Spleen (tissue), 11 donors: ENCODE measurements at regions not wholly inside any gene's neighbourhood (a gene's known extent, or its start where the extent isn't known, plus 50 kb on each side); places are given as distances from the start of the nearest gene placed in this dataset.

ENCODE experiments used
- DNase-seq: peaks from one replicate; pipeline ENCODE4 v3.0.0-alpha.2; 2020
- H3K27ac ChIP-seq, 8 donors: fragments of 200-600 bp; sonication (generic) in 7 of 8; 1 replicate in 4 of 8; 2 replicates in 4 of 8; pipeline versions ENCODE4 v1.5.0 to v1.8.0; 2016 to 2021; ENCODE audit warnings: inconsistent platforms in 4 of 8, mild to moderate bottlenecking in 4 of 8, moderate library complexity in 1 of 8
- H3K27me3 ChIP-seq, 7 donors: fragments of 200-600 bp; sonication (generic) in 6 of 7; replicated peaks in 1 of 7; 1 replicate in 4 of 7; 2 replicates in 3 of 7; pipeline versions ENCODE4 v1.5.0 to v1.8.0; 2016 to 2021; ENCODE audit warnings: inconsistent platforms in 3 of 7, mild to moderate bottlenecking in 1 of 7
- H3K36me3 ChIP-seq, 6 donors: fragments of 200-600 bp; sonication (generic) in 5 of 6; 1 replicate in 4 of 6; 2 replicates in 2 of 6; pipeline versions ENCODE4 v1.5.0 to v1.8.0; 2016 to 2021; ENCODE audit warnings: inconsistent platforms in 2 of 6
- H3K4me1 ChIP-seq, 6 donors: fragments of 200-600 bp; sonication (generic) in 5 of 6; 1 replicate in 3 of 6; 2 replicates in 3 of 6; pipeline versions ENCODE4 v1.5.0 to v1.8.0; 2016 to 2021; ENCODE audit warnings: inconsistent platforms in 3 of 6
- H3K4me3 ChIP-seq, 8 donors: fragments of 200-600 bp; sonication (generic) in 7 of 8; 1 replicate in 4 of 8; 2 replicates in 4 of 8; pipeline versions ENCODE4 v1.5.0 to v1.8.0; 2016 to 2021; ENCODE audit warnings: inconsistent platforms in 4 of 8, mild to moderate bottlenecking in 4 of 8, moderate library complexity in 2 of 8
- H3K9me3 ChIP-seq, 8 donors: fragments of 200-600 bp; sonication (generic) in 7 of 8; 1 replicate in 4 of 8; 2 replicates in 4 of 8; pipeline versions ENCODE4 v1.5.0 to v1.8.0; 2016 to 2021; ENCODE audit warnings: inconsistent platforms in 4 of 8
- POLR2A ChIP-seq, 3 donors: fragments of 450-650 bp; IDR thresholded peaks; one replicate each; pipeline ENCODE4 v1.5.1; 2017; ENCODE audit warnings: antibody characterized with exemption in 3 of 3, mild to moderate bottlenecking in 1 of 3
- POLR2AphosphoS5 ChIP-seq, 3 donors: sonication (generic); formaldehyde crosslinking; IDR thresholded peaks; one replicate each; pipeline ENCODE4 v1.5.1; 2017; ENCODE audit warnings: antibody characterized with exemption in 3 of 3
- WGBS, 5 donors: extraction: QIAGEN DNeasy Blood & Tissue Kit in 3 of 5; methylation state at CpG; one replicate each; pipeline versions ENCODE4 v1.1.5 to v1.1.7; 2013 to 2018; 5-methylcytosine and 5-hydroxymethylcytosine counted together
- intact Hi-C: fragments of 100-400 bp; cut with DNase I; formaldehyde crosslinking; loops from one replicate; pipeline ENCODE4 v1.15.0; 2023; ENCODE audit warnings: low total_unique reads
- TF ChIP-seq, protein P1 (sequence below), 11 experiments: fragments of 200-600 bp in 7 of 11; fragments of 450-650 bp in 4 of 11; sonication (generic) in 4 of 11; IDR thresholded peaks in 8 of 11; conservative IDR thresholded peaks in 3 of 11; 1 replicate in 7 of 11; 2 replicates in 4 of 11; pipeline versions ENCODE4 v1.4.0 to v1.8.0; 2016 to 2021; ENCODE audit warnings: antibody characterized with exemption in 11 of 11, inconsistent platforms in 4 of 11, mild to moderate bottlenecking in 1 of 11
- donor health status: healthy with polysubstance abuse.
- donor health status: DM: no; HTN: no; CAD: no; lungs with moderate emphysema.
- donor health status: DM: no; HTN: no; CAD: no.
- donor health status: Bipolar disorder and iron deficiency.
- donor health status: healthy.
- donor health status: DM: no; HTN: no; CAD: no.
- donor health status: DM: yes; HTN: yes; CAD: no.

DNA sequence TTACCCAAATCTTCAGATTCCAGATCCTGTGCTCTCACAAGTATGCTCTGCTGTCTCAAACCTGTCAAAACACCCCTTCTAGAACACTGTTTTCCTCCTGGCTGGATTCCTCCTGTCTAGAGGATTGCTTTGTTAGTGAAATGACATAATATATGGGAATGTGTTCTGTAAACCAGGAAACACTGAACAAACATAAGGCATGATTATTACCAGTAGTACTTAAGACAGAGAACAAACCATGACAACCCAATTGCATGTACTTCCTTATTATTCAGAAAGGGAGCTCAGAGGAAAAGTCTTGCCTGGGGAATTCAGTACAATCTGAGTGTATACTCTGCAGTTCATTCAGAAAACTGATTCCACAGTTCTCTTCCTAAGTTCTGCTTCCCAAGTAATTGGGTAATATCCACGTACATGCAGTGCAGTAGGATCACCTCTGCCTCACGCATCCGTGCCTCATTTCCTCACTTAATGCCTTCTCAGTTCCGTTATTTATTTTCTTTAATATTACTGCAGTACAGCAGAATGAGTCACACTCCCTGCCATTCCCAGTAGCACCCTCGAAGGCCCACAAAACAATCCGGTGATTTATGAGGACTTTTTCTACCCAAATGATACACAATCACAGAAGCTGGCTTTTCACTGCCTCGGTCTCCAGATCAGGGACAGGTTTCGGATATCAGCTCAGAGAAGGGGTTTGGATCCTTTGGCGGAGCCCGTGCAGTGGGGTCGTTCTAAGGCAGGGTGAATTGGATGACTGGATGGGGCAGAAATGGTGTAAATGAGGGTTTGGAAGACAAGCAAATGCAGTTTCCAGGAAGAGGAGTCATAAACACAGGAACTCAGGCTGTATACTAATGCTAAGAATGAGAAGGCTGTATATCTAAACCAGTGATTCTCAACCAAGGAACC, 896.9 kb downstream of the KCNA4 start:
- Histone ChIP-seq H3K27ac (no peak overlapping the region), H3K36me3 (no peaks in the 10 kb centered on the region), H3K4me3 (no peak overlapping the region), H3K4me1 (no peaks in the 10 kb centered on the region), H3K27me3 (no peaks in the 10 kb centered on the region), H3K9me3 (no peaks in the 10 kb centered on the region)
- WGBS, 5 donors: 34 to 41% (median 38%) methylated on average over 11 of the region's 11 CpGs
- TF ChIP-seq POLR2AphosphoS5 (IDR thresholded peaks at IDR 0.05): no peak
- TF ChIP-seq, protein P1, sequence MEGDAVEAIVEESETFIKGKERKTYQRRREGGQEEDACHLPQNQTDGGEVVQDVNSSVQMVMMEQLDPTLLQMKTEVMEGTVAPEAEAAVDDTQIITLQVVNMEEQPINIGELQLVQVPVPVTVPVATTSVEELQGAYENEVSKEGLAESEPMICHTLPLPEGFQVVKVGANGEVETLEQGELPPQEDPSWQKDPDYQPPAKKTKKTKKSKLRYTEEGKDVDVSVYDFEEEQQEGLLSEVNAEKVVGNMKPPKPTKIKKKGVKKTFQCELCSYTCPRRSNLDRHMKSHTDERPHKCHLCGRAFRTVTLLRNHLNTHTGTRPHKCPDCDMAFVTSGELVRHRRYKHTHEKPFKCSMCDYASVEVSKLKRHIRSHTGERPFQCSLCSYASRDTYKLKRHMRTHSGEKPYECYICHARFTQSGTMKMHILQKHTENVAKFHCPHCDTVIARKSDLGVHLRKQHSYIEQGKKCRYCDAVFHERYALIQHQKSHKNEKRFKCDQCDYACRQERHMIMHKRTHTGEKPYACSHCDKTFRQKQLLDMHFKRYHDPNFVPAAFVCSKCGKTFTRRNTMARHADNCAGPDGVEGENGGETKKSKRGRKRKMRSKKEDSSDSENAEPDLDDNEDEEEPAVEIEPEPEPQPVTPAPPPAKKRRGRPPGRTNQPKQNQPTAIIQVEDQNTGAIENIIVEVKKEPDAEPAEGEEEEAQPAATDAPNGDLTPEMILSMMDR (IDR thresholded peaks at IDR 0.05 in 8 of 11, conservative IDR thresholded peaks at IDR 0.05 in 3 of 11): no peak
- TF ChIP-seq POLR2A (IDR thresholded peaks at IDR 0.05): no peak
- no peak for DNase-seq
- intact Hi-C loops: no loop called here

DNA sequence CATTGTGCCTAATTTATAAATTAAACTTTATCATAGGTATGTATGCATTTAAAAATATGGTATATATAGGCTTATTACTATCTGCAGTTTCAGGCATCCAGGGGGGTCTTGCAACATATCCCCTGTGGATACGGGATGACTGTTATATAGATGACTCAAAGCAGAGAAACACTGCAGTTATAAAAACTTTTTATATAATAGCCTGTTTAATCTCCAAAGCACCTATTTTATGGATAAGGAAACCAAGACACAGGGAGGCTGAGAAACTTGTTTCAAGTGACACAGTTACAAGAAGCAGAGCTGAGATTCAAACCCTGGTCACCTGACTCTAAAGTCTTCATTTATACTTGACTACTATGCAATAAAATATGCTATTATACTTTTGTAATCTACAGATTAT, 897.7 kb downstream of the KCNA4 start:
- no peaks in the 10 kb centered on the region for H3K4me1 ChIP-seq
- DNase-seq: no peak
- no peak overlapping the region for H3K4me3 ChIP-seq
- intact Hi-C loops: no loop called here
- H3K27ac ChIP-seq: no peak overlapping the region
- 37 to 95% (median 83%) methylated on average over 1 of the region's 1 CpG for WGBS, 5 donors
- TF ChIP-seq POLR2AphosphoS5 (IDR thresholded peaks at IDR 0.05): no peak
- H3K9me3 ChIP-seq: no peaks in the 10 kb centered on the region
- H3K36me3 ChIP-seq: no peaks in the 10 kb centered on the region
- no peaks in the 10 kb centered on the region for H3K27me3 ChIP-seq

DNA sequence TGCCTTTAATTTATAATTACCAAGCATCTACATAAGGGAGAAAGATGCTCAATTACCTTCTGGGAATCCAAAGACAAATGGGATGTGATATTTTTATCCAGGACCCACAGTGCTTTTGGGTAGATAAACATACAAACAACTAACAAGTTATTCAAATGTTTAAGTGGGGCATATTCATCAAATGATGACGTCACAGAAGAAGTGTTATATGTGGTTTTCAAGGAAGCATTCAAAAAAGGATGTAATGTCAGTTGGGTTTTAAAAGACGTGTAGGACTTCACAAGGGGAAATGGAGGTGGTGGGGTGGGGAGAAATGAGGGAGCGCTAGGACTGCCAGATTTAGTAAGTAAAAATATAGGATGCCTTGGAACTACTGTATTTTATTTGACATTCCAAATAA, 915.9 kb downstream of the KCNA4 start:
- H3K27ac ChIP-seq: no peak overlapping the region
- H3K4me1 ChIP-seq: no peaks in the 10 kb centered on the region
- H3K9me3 ChIP-seq: peaks cover 0 to 38% (median 23%) of the 10 kb centered on the region in 8 donors
- H3K36me3 ChIP-seq: no peaks in the 10 kb centered on the region
- no peak for TF ChIP-seq POLR2A (IDR thresholded peaks at IDR 0.05)
- TF ChIP-seq, protein P1 (IDR thresholded peaks at IDR 0.05 in 8 of 11, conservative IDR thresholded peaks at IDR 0.05 in 3 of 11): no peak
- no peak for TF ChIP-seq POLR2AphosphoS5 (IDR thresholded peaks at IDR 0.05)
- no peak overlapping the region for H3K4me3 ChIP-seq
- intact Hi-C loops: no loop called here
- DNase-seq: no peak
- H3K27me3 ChIP-seq: no peaks in the 10 kb centered on the region
- WGBS, 5 donors: 44 to 61% (median 54%) methylated on average over 3 of the region's 3 CpGs

DNA sequence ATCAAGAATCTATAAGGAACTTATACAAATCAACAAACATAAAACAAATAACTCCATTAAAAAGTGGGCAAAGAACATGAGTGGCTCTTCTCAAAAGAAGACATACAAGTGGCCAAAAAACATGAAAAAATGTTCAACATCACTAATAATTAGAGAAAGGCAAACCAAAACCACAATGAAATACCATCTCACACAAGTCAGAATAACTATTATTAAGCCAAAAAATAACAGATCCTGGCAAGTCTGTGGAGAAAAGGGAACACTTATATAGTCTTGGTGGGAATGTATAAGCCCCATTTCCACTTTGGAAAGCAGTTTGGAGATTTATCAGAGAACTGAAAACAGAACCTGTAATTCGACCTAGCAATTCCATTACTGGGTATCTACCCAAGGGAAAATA, 921.0 kb downstream of the KCNA4 start:
- 70 to 87% (median 77%) methylated on average over 1 of the region's 1 CpG for WGBS, 5 donors
- intact Hi-C loops: no loop called here
- no peaks in the 10 kb centered on the region for H3K36me3 ChIP-seq
- H3K27ac ChIP-seq: no peak overlapping the region
- no peaks in the 10 kb centered on the region for H3K27me3 ChIP-seq
- TF ChIP-seq POLR2A (IDR thresholded peaks at IDR 0.05): no peak
- TF ChIP-seq, protein P1 (IDR thresholded peaks at IDR 0.05 in 8 of 11, conservative IDR thresholded peaks at IDR 0.05 in 3 of 11): no peak
- TF ChIP-seq POLR2AphosphoS5 (IDR thresholded peaks at IDR 0.05): no peak
- peaks cover 0 to 13% (median 2%) of the 10 kb centered on the region in 8 donors for H3K9me3 ChIP-seq
- no peak overlapping the region for H3K4me3 ChIP-seq
- DNase-seq: no peak
- H3K4me1 ChIP-seq: no peaks in the 10 kb centered on the region
